Activated naive CD8-positive, alpha-beta T cell treated with anti-CD3 and anti-CD28 coated beads for 36 hours (primary cell): ENCODE measurements at regions not wholly inside any gene's neighbourhood (a gene's known extent, or its start where the extent isn't known, plus 50 kb on each side); places are given as distances from the start of the nearest gene placed in this dataset.
"Not testable (repeated sequence)": the region's sequence is repeated elsewhere in the genome, so short reads cannot be mapped to it uniquely, and the experiment has no call there.

ENCODE experiments used
- DNase-seq: peaks from one replicate; pipeline ENCODE4 v3.0.0; 2021
- H3K27ac Mint-ChIP-seq: one replicate; pipeline ENCODE4 v1.8.0; 2022; ENCODE audit warnings: mild to moderate bottlenecking, moderate library complexity, mixed read lengths
- H3K27me3 Mint-ChIP-seq: one replicate; pipeline ENCODE4 v1.8.0; 2022; ENCODE audit warnings: mild to moderate bottlenecking, mixed read lengths
- H3K36me3 Mint-ChIP-seq: one replicate; pipeline ENCODE4 v1.8.0; 2021; ENCODE audit warnings: mild to moderate bottlenecking, mixed read lengths
- H3K4me1 Mint-ChIP-seq: one replicate; pipeline ENCODE4 v1.8.0; 2021; ENCODE audit warnings: mixed read lengths
- H3K4me3 Mint-ChIP-seq: one replicate; pipeline ENCODE4 v1.8.0; 2022; ENCODE audit warnings: mild to moderate bottlenecking, moderate library complexity, mixed read lengths
- H3K9me3 Mint-ChIP-seq: one replicate; pipeline ENCODE4 v1.8.0; 2022; ENCODE audit warnings: mixed read lengths

- H3K36me3 Mint-ChIP-seq, result no peaks in the 10 kb centered on the region
- no peaks in the 10 kb centered on the region for H3K9me3 Mint-ChIP-seq
- no peaks in the 10 kb centered on the region for H3K4me1 Mint-ChIP-seq
- no peak overlapping the region for H3K27ac Mint-ChIP-seq
- no peaks in the 10 kb centered on the region for H3K27me3 Mint-ChIP-seq
- no peak for DNase-seq
- H3K4me3 Mint-ChIP-seq, result no peak overlapping the region
Observed at GRCh38 chr12:59282999-59283398, 312.8 kb upstream of the SLC16A7 start.

GRCh38 chr12:59273561-59273960, 322.3 kb upstream of the SLC16A7 start:
- not testable (repeated sequence) for H3K36me3 Mint-ChIP-seq, DNase-seq, H3K4me3 Mint-ChIP-seq, H3K27me3 Mint-ChIP-seq, H3K4me1 Mint-ChIP-seq, H3K27ac Mint-ChIP-seq
- peaks cover 26% of the 10 kb centered on the region for H3K9me3 Mint-ChIP-seq

- no peaks in the 10 kb centered on the region for H3K27me3 Mint-ChIP-seq
- no peak for DNase-seq
- no peak overlapping the region for H3K4me3 Mint-ChIP-seq
- no peaks in the 10 kb centered on the region for H3K36me3 Mint-ChIP-seq
- peaks cover 25% of the 10 kb centered on the region for H3K9me3 Mint-ChIP-seq
- H3K4me1 Mint-ChIP-seq, result no peaks in the 10 kb centered on the region
- no peak overlapping the region for H3K27ac Mint-ChIP-seq
Observed at GRCh38 chr12:59268295-59268809, 327.5 kb upstream of the SLC16A7 start.

- Mint-ChIP-seq H3K27ac (no peak overlapping the region), H3K36me3 (no peaks in the 10 kb centered on the region), H3K9me3 (no peaks in the 10 kb centered on the region), H3K27me3 (no peaks in the 10 kb centered on the region), H3K4me1 (no peaks in the 10 kb centered on the region), H3K4me3 (no peak overlapping the region)
- DNase-seq, result no peak
Observed at GRCh38 chr12:59260202-59260601, 335.6 kb upstream of the SLC16A7 start.

GRCh38 chr12:59252731-59253130, 332.4 kb upstream of the LRIG3 start:
- H3K36me3 Mint-ChIP-seq, result no peaks in the 10 kb centered on the region
- H3K4me3 Mint-ChIP-seq, result no peak overlapping the region
- no peak for DNase-seq
- H3K9me3 Mint-ChIP-seq, result peaks cover 14% of the 10 kb centered on the region
- no peaks in the 10 kb centered on the region for H3K4me1 Mint-ChIP-seq
- H3K27ac Mint-ChIP-seq, result no peak overlapping the region
- no peaks in the 10 kb centered on the region for H3K27me3 Mint-ChIP-seq

- no peaks in the 10 kb centered on the region for H3K27me3 Mint-ChIP-seq
- no peak overlapping the region for H3K27ac Mint-ChIP-seq
- no peak for DNase-seq
- no peaks in the 10 kb centered on the region for H3K4me1 Mint-ChIP-seq
- peaks cover 14% of the 10 kb centered on the region for H3K9me3 Mint-ChIP-seq
- no peak overlapping the region for H3K4me3 Mint-ChIP-seq
- H3K36me3 Mint-ChIP-seq, result no peaks in the 10 kb centered on the region
Observed at GRCh38 chr12:59250766-59251165, 330.5 kb upstream of the LRIG3 start.

GRCh38 chr12:59240048-59240447, 319.7 kb upstream of the LRIG3 start:
- Mint-ChIP-seq H3K4me3 (no peak overlapping the region), H3K4me1 (no peaks in the 10 kb centered on the region)

GRCh38 chr12:59234391-59234790, 314.1 kb upstream of the LRIG3 start:
- H3K27ac Mint-ChIP-seq, result no peak overlapping the region
- no peak for DNase-seq
- no peaks in the 10 kb centered on the region for H3K9me3 Mint-ChIP-seq
- H3K36me3 Mint-ChIP-seq, result no peaks in the 10 kb centered on the region
- no peaks in the 10 kb centered on the region for H3K27me3 Mint-ChIP-seq
- no peak overlapping the region for H3K4me3 Mint-ChIP-seq
- no peaks in the 10 kb centered on the region for H3K4me1 Mint-ChIP-seq

More at GRCh38 chr12:59240048-59240447, 319.7 kb upstream of the LRIG3 start:
- H3K36me3 Mint-ChIP-seq, result no peaks in the 10 kb centered on the region
- DNase-seq, result no peak
- no peaks in the 10 kb centered on the region for H3K9me3 Mint-ChIP-seq
- no peaks in the 10 kb centered on the region for H3K27me3 Mint-ChIP-seq
- H3K27ac Mint-ChIP-seq, result no peak overlapping the region

GRCh38 chr12:59230334-59230733, 310.0 kb upstream of the LRIG3 start:
- no peak for DNase-seq
- Mint-ChIP-seq H3K36me3 (no peaks in the 10 kb centered on the region), H3K27me3 (no peaks in the 10 kb centered on the region), H3K9me3 (peaks cover 3% of the 10 kb centered on the region), H3K4me1 (no peaks in the 10 kb centered on the region), H3K27ac (no peak overlapping the region), H3K4me3 (no peak overlapping the region)

- Mint-ChIP-seq H3K27me3 (no peaks in the 10 kb centered on the region), H3K9me3 (no peaks in the 10 kb centered on the region), H3K4me3 (no peak overlapping the region), H3K27ac (no peak overlapping the region), H3K4me1 (no peaks in the 10 kb centered on the region), H3K36me3 (no peaks in the 10 kb centered on the region)
- no peak for DNase-seq
Observed at GRCh38 chr12:59219148-59219547, 298.8 kb upstream of the LRIG3 start.

- Mint-ChIP-seq H3K36me3 (no peaks in the 10 kb centered on the region), H3K4me1 (no peaks in the 10 kb centered on the region), H3K27ac (no peak overlapping the region)
Observed at GRCh38 chr12:59196989-59197388, 276.7 kb upstream of the LRIG3 start.

GRCh38 chr12:59194794-59195193, 274.5 kb upstream of the LRIG3 start:
- no peaks in the 10 kb centered on the region for H3K36me3 Mint-ChIP-seq
- H3K4me1 Mint-ChIP-seq, result no peaks in the 10 kb centered on the region
- H3K27me3 Mint-ChIP-seq, result no peaks in the 10 kb centered on the region
- no peak for DNase-seq
- H3K9me3 Mint-ChIP-seq, result no peaks in the 10 kb centered on the region
- H3K4me3 Mint-ChIP-seq, result no peak overlapping the region
- H3K27ac Mint-ChIP-seq, result no peak overlapping the region

More at GRCh38 chr12:59196989-59197388, 276.7 kb upstream of the LRIG3 start:
- DNase-seq, result no peak
- H3K4me3 Mint-ChIP-seq, result no peak overlapping the region
- H3K9me3 Mint-ChIP-seq, result no peaks in the 10 kb centered on the region
- H3K27me3 Mint-ChIP-seq, result no peaks in the 10 kb centered on the region

GRCh38 chr12:59193476-59194050, 273.3 kb upstream of the LRIG3 start:
- no peak overlapping the region for H3K4me3 Mint-ChIP-seq
- no peaks in the 10 kb centered on the region for H3K9me3 Mint-ChIP-seq
- H3K4me1 Mint-ChIP-seq, result no peaks in the 10 kb centered on the region
- H3K36me3 Mint-ChIP-seq, result no peaks in the 10 kb centered on the region
- H3K27me3 Mint-ChIP-seq, result no peaks in the 10 kb centered on the region
- H3K27ac Mint-ChIP-seq, result no peak overlapping the region
- no peak for DNase-seq

- no peak overlapping the region for H3K4me3 Mint-ChIP-seq
- no peaks in the 10 kb centered on the region for H3K4me1 Mint-ChIP-seq
- no peaks in the 10 kb centered on the region for H3K9me3 Mint-ChIP-seq
- H3K36me3 Mint-ChIP-seq, result no peaks in the 10 kb centered on the region
- H3K27ac Mint-ChIP-seq, result no peak overlapping the region
- peaks cover 4% of the 10 kb centered on the region for H3K27me3 Mint-ChIP-seq
- no peak for DNase-seq
Observed at GRCh38 chr12:59191372-59191771, 271.1 kb upstream of the LRIG3 start.

GRCh38 chr12:59186451-59186850, 266.1 kb upstream of the LRIG3 start:
- DNase-seq, result no peak
- no peak overlapping the region for H3K27ac Mint-ChIP-seq
- H3K36me3 Mint-ChIP-seq, result no peaks in the 10 kb centered on the region
- peaks cover 8% of the 10 kb centered on the region for H3K27me3 Mint-ChIP-seq
- H3K4me1 Mint-ChIP-seq, result peaks cover 11% of the 10 kb centered on the region
- no peak overlapping the region for H3K4me3 Mint-ChIP-seq
- no peaks in the 10 kb centered on the region for H3K9me3 Mint-ChIP-seq

- no peak overlapping the region for H3K4me3 Mint-ChIP-seq
Observed at GRCh38 chr12:59185295-59185694, 265.0 kb upstream of the LRIG3 start.

More at GRCh38 chr12:59185295-59185694, 265.0 kb upstream of the LRIG3 start:
- Mint-ChIP-seq H3K4me1 (peaks cover 11% of the 10 kb centered on the region), H3K27me3 (peaks cover 12% of the 10 kb centered on the region), H3K36me3 (no peaks in the 10 kb centered on the region), H3K27ac (no peak overlapping the region), H3K9me3 (no peaks in the 10 kb centered on the region)
- no peak for DNase-seq
